H1 (cell line): ENCODE measurements at regions not wholly inside any gene's neighbourhood (a gene's known extent, or its start where the extent isn't known, plus 50 kb on each side); places are given as distances from the start of the nearest gene placed in this dataset.

Source experiments
- CTCF ChIA-PET: fragments of 300-600 bp; sonication (Branson Sonifier 250); formaldehyde crosslinking; loops from one replicate; lab custom pipeline; 2021; ENCODE audit not compliant: partially characterized antibody; lab: Charles Lee
- POLR2A ChIA-PET: fragments of 300-600 bp; sonication (Branson Sonifier 250); formaldehyde crosslinking; loops from one replicate; lab custom pipeline; 2021; ENCODE audit warnings: inconsistent platforms; ENCODE audit not compliant: partially characterized antibody; lab: Charles Lee
- DNase-seq, 2 experiments: peaks; one replicate each; pipeline versions ENCODE4 v3.0.0 to v3.0.0-alpha.2; 2010 to 2022; ENCODE audit warnings: low spot score in 2 of 2, low read depth in 1 of 2, mixed read lengths in 1 of 2
- FAIRE-seq: peaks from 2 replicates; lab custom pipeline; 2011; peaks lifted over from hg19 to GRCh38; lab: Jason Lieb, UNC
- H2AFZ ChIP-seq: 2 replicates; pipeline ENCODE4 v1.8.1; 2012; ENCODE audit warnings: low read length, inconsistent platforms
- H2AK5ac ChIP-seq: 2 replicates; pipeline ENCODE4 v1.6.1; 2013; ENCODE audit warnings: low read depth, low read length
- H2BK120ac ChIP-seq: replicated peaks from 2 replicates; pipeline ENCODE3; 2013; ENCODE audit warnings: low read depth, low read length, inconsistent platforms
- H2BK12ac ChIP-seq: 2 replicates; pipeline ENCODE4 v1.6.1; 2013; ENCODE audit warnings: low read depth, low read length
- H2BK15ac ChIP-seq: 2 replicates; pipeline ENCODE4 v1.6.1; 2013; ENCODE audit warnings: low read length
- H2BK20ac ChIP-seq: 2 replicates; pipeline ENCODE4 v1.6.1; 2013; ENCODE audit warnings: low read length
- H2BK5ac ChIP-seq: 2 replicates; pipeline ENCODE4 v1.6.1; 2013; ENCODE audit warnings: low read depth, low read length
- H3K14ac ChIP-seq: 2 replicates; pipeline ENCODE4 v1.6.1; 2013; ENCODE audit warnings: inconsistent platforms; ENCODE audit not compliant: insufficient read length
- H3K18ac ChIP-seq: 2 replicates; pipeline ENCODE4 v1.6.1; 2013; ENCODE audit warnings: low read length; ENCODE audit errors: extremely low read depth
- H3K23ac ChIP-seq: 2 replicates; pipeline ENCODE4 v1.6.1; 2013; ENCODE audit warnings: inconsistent platforms; ENCODE audit not compliant: insufficient read length
- H3K23me2 ChIP-seq: 2 replicates; pipeline ENCODE4 v1.6.1; 2013; ENCODE audit warnings: low read depth, low read length
- H3K27ac ChIP-seq: 2 replicates; pipeline ENCODE4 v1.6.1; 2011; ENCODE audit warnings: low read depth, low read length, inconsistent platforms
- H3K27me3 ChIP-seq, 4 experiments: replicated peaks in 1 of 4; 1 replicate in 1 of 4; 2 replicates in 3 of 4; pipeline versions ENCODE4 v1.6.1 to v1.8.1; 2011 to 2013; ENCODE audit warnings: low read length in 3 of 4, mild to moderate bottlenecking in 3 of 4, inconsistent platforms in 2 of 4, mixed read lengths in 2 of 4, moderate library complexity in 1 of 4; ENCODE audit not compliant: control insufficient read depth in 3 of 4, insufficient read depth in 3 of 4; ENCODE audit errors: extremely low read depth in 1 of 4
- H3K36me3 ChIP-seq, 4 experiments: 2 replicates each; pipeline versions ENCODE4 v1.6.1 to v1.8.1; 2011 to 2013; ENCODE audit warnings: mild to moderate bottlenecking in 4 of 4, low read length in 3 of 4, moderate library complexity in 2 of 4, control low read depth in 1 of 4, inconsistent platforms in 1 of 4; ENCODE audit not compliant: insufficient read depth in 4 of 4, control insufficient read depth in 2 of 4
- H3K4ac ChIP-seq: replicated peaks from 2 replicates; pipeline ENCODE3; 2013; ENCODE audit warnings: low read length, low read depth, mixed read lengths, inconsistent platforms; ENCODE audit not compliant: insufficient read length
- H3K4me1 ChIP-seq, 4 experiments: replicated peaks in 1 of 4; 1 replicate in 1 of 4; 2 replicates in 3 of 4; pipeline versions ENCODE4 v1.6.1 to v1.8.1; 2011 to 2013; ENCODE audit warnings: low read length in 3 of 4, inconsistent platforms in 2 of 4, mixed read lengths in 1 of 4; ENCODE audit not compliant: insufficient read depth in 4 of 4, control insufficient read depth in 3 of 4
- H3K4me2 ChIP-seq, 2 experiments: 2 replicates each; pipeline versions ENCODE4 v1.6.1 to v1.8.1; 2011 to 2013; ENCODE audit warnings: low read depth in 2 of 2, low read length in 2 of 2, control low read depth in 1 of 2, inconsistent platforms in 1 of 2, mild to moderate bottlenecking in 1 of 2; ENCODE audit not compliant: insufficient read depth in 1 of 2
- H3K4me3 ChIP-seq, 4 experiments: fragments of 200-600, 300-600 bp in 1 of 4; sonication (generic), shearing (Covaris generic), sonication (Bioruptor Twin) in 1 of 4; 2 replicates each; pipeline versions ENCODE4 v1.5.1 to v1.8.1; 2011 to 2016; ENCODE audit warnings: low read length in 4 of 4, low read depth in 3 of 4, control low read depth in 2 of 4, inconsistent platforms in 2 of 4, mild to moderate bottlenecking in 2 of 4, mixed read lengths in 1 of 4, moderate library complexity in 1 of 4; ENCODE audit not compliant: insufficient read depth in 2 of 4; ENCODE audit errors: extremely low read depth in 1 of 4
- H3K56ac ChIP-seq: replicated peaks from 2 replicates; pipeline ENCODE3; 2013; ENCODE audit warnings: low read depth, mild to moderate bottlenecking, mixed read lengths, low read length, inconsistent platforms; ENCODE audit not compliant: insufficient read length
- H3K79me1 ChIP-seq: 2 replicates; pipeline ENCODE4 v1.6.1; 2013; ENCODE audit warnings: low read depth, low read length, control low read depth
- H3K79me2 ChIP-seq, 2 experiments: 2 replicates each; pipeline versions ENCODE4 v1.6.1 to v1.8.1; 2012 to 2013; ENCODE audit warnings: low read length in 2 of 2, mild to moderate bottlenecking in 2 of 2, inconsistent platforms in 1 of 2; ENCODE audit not compliant: insufficient read depth in 2 of 2, control insufficient read depth in 1 of 2
- H3K9ac ChIP-seq, 4 experiments: replicated peaks in 1 of 4; 1 replicate in 1 of 4; 2 replicates in 3 of 4; pipeline versions ENCODE4 v1.6.1 to v1.8.1; 2011 to 2013; ENCODE audit warnings: low read depth in 3 of 4, low read length in 3 of 4, control low read depth in 2 of 4, mild to moderate bottlenecking in 2 of 4, moderate library complexity in 2 of 4, inconsistent platforms in 1 of 4; ENCODE audit errors: extremely low read depth in 1 of 4
- H3K9me3 ChIP-seq, 2 experiments: 2 replicates each; pipeline versions ENCODE4 v1.6.1 to v1.8.1; 2012 to 2013; ENCODE audit warnings: mild to moderate bottlenecking in 2 of 2, moderate library complexity in 2 of 2, control low read depth in 1 of 2, inconsistent platforms in 1 of 2, low read depth in 1 of 2, low read length in 1 of 2, mixed read lengths in 1 of 2; ENCODE audit not compliant: insufficient read depth in 2 of 2
- H4K20me1 ChIP-seq, 2 experiments: replicated peaks in 1 of 2; 2 replicates each; pipeline versions ENCODE3 to v1.8.1; 2011 to 2013; ENCODE audit warnings: inconsistent platforms in 2 of 2, low read length in 2 of 2, mild to moderate bottlenecking in 1 of 2; ENCODE audit not compliant: insufficient read depth in 2 of 2, control insufficient read depth in 1 of 2
- H4K5ac ChIP-seq: 2 replicates; pipeline ENCODE4 v1.6.1; 2013; ENCODE audit warnings: low read length, low read depth, mixed read lengths, inconsistent platforms; ENCODE audit not compliant: insufficient read length
- H4K8ac ChIP-seq: 2 replicates; pipeline ENCODE4 v1.8.0; 2013; ENCODE audit warnings: mild to moderate bottlenecking, moderate library complexity, low read length, inconsistent platforms; ENCODE audit not compliant: insufficient read depth; ENCODE audit errors: extremely low read depth
- H4K91ac ChIP-seq: replicated peaks from 2 replicates; pipeline ENCODE3; 2013; ENCODE audit warnings: low read length, mixed read lengths, inconsistent platforms; ENCODE audit not compliant: insufficient read length
- CTCF ChIP-seq, 3 experiments: IDR thresholded peaks; 1 replicate in 2 of 3; 2 replicates in 1 of 3; pipeline versions ENCODE4 v1.5.1 to v1.6.1; 2011; ENCODE audit warnings: low read length in 3 of 3, mild to moderate bottlenecking in 3 of 3, inconsistent platforms in 2 of 3, low read depth in 1 of 3, moderate library complexity in 1 of 3; ENCODE audit not compliant: insufficient read depth in 1 of 3; ENCODE audit errors: control extremely low read depth in 1 of 3
- EGR1 ChIP-seq: IDR thresholded peaks from 2 replicates; pipeline ENCODE4 v1.6.1; 2011; ENCODE audit warnings: low read depth, low read length, borderline replicate concordance
- EZH2 ChIP-seq: fragments of 200-600 bp; sonication (generic); IDR thresholded peaks from 2 replicates; pipeline ENCODE4 v1.7.1; 2012; ENCODE audit warnings: low read depth, mild to moderate bottlenecking, moderate library complexity, low read length, inconsistent platforms; ENCODE audit not compliant: severe bottlenecking
- GTF2F1 ChIP-seq: IDR thresholded peaks from 2 replicates; pipeline ENCODE4 v1.6.1; 2012; ENCODE audit warnings: low read depth, low read length, improper control_type of control experiment, borderline replicate concordance
- HDAC6 ChIP-seq: IDR thresholded peaks from one replicate; pipeline ENCODE4 v1.7.1; 2012; ENCODE audit warnings: low read depth, mild to moderate bottlenecking, inconsistent platforms, low read length, moderate library complexity
- JUN ChIP-seq: IDR thresholded peaks from 2 replicates; pipeline ENCODE4 v1.6.1; 2011; ENCODE audit warnings: low read depth, mild to moderate bottlenecking, improper control_type of control experiment, low read length
- MAX ChIP-seq: IDR thresholded peaks from 2 replicates; pipeline ENCODE4 v1.6.1; 2012; ENCODE audit warnings: inconsistent platforms
- RFX5 ChIP-seq: IDR thresholded peaks from 2 replicates; pipeline ENCODE4 v1.6.1; 2011; ENCODE audit warnings: low read depth, low read length, improper control_type of control experiment, borderline replicate concordance
- RXRA ChIP-seq: IDR thresholded peaks from 2 replicates; pipeline ENCODE4 v1.6.1; 2011; ENCODE audit warnings: low read depth, mild to moderate bottlenecking, low read length, moderate library complexity; ENCODE audit not compliant: insufficient read depth
- SIRT6 ChIP-seq: IDR thresholded peaks from one replicate; pipeline ENCODE4 v1.7.1; 2012; ENCODE audit warnings: low read length, inconsistent platforms
- SP2 ChIP-seq: IDR thresholded peaks from 2 replicates; pipeline ENCODE4 v1.6.1; 2012; ENCODE audit warnings: mild to moderate bottlenecking, low read length, inconsistent platforms
- SRF ChIP-seq: IDR thresholded peaks from 2 replicates; pipeline ENCODE4 v1.6.1; 2011; ENCODE audit warnings: mild to moderate bottlenecking, low read depth, low read length, moderate library complexity
- YY1 ChIP-seq: IDR thresholded peaks from 2 replicates; pipeline ENCODE4 v1.6.1; 2011; ENCODE audit warnings: low read depth, mild to moderate bottlenecking, low read length
- WGBS, 2 experiments: shearing (Covaris generic) in 1 of 2; methylation state at CpG; one replicate each; pipeline versions ENCODE4 v1.1.6 to v1.1.7; 2013 to 2015; ENCODE audit warnings: low lambda C conversion rate in 2 of 2, mixed read lengths in 2 of 2, inconsistent platforms in 1 of 2, low coverage in 1 of 2, missing lambda C conversion rate in 1 of 2; ENCODE audit not compliant: insufficient replicate concordance in 2 of 2, insufficient coverage in 1 of 2, insufficient read length in 1 of 2; ENCODE audit errors: extremely low coverage in 1 of 2, missing lambda C conversion rate in 1 of 2; 5-methylcytosine and 5-hydroxymethylcytosine counted together

GRCh38 chr2:41026613-41027012, 574.7 kb upstream of the SLC8A1 start:
- Histone ChIP-seq H4K91ac (no peak overlapping the region), H3K4me1 (0 out of 7 replicates have a peak, but pooled peaks cover 0 to 3% (median 0%) of the 10 kb centered on the region in 4 experiments), H2AFZ (no peak overlapping the region), H4K5ac (no peak overlapping the region), H3K9me3 (no peaks in the 10 kb centered on the region), H3K23ac (no peak overlapping the region), H2AK5ac (no peak overlapping the region), H4K8ac (no peak overlapping the region), H3K23me2 (no peaks in the 10 kb centered on the region), H4K20me1 (no peaks in the 10 kb centered on the region), H3K27me3 (no peaks in the 10 kb centered on the region), H3K4me3 (no peak overlapping the region), H3K14ac (no peak overlapping the region), H3K56ac (no peak overlapping the region), H3K9ac (no peak overlapping the region), H3K4me2 (no peak overlapping the region), H3K79me1 (no peaks in the 10 kb centered on the region), H2BK15ac (no peak overlapping the region), H2BK5ac (no peak overlapping the region), H2BK20ac (no peak overlapping the region), H2BK120ac (no peak overlapping the region), H2BK12ac (no peak overlapping the region), H3K79me2 (no peaks in the 10 kb centered on the region), H3K36me3 (no peaks in the 10 kb centered on the region), H3K18ac (no peak overlapping the region), H3K4ac (no peak overlapping the region), H3K27ac (no peak overlapping the region)
- FAIRE-seq (no peak), DNase-seq (no peak)
- ChIA-PET POLR2A (interaction anchor here (0.7 kb wide), 1 partner anchor 52 kb away, joined by 3 read pairs; no protein-coding TSS in a partner anchor), CTCF (interaction anchor here (1.2 to 1.8 kb wide), 2 partner anchors 92 to 371 kb away, joined by 3 read pairs; no protein-coding TSS in a partner anchor)
- 100% methylated on average over 1 of the region's 1 CpG; no CpG with 5 or more reads in 1 of the 2 experiments for WGBS, 2 experiments
- TF ChIP-seq MAX, result no peak
- no peak for TF ChIP-seq SIRT6
- TF ChIP-seq CTCF (IDR thresholded peaks at IDR 0.05; ENCODE audit: control extremely low read depth in 1 of 3, insufficient read depth in 1 of 3, low read depth in 1 of 3, low read length in 3 of 3), result no peak
- TF ChIP-seq RFX5, result no peak
- TF ChIP-seq RXRA, result no peak
- no peak for TF ChIP-seq YY1
- no peak for TF ChIP-seq EGR1
- no peak for TF ChIP-seq JUN
- no peak for TF ChIP-seq SP2
- TF ChIP-seq HDAC6, result no peak
- no peak for TF ChIP-seq GTF2F1
- TF ChIP-seq SRF, result no peak
- no peak for TF ChIP-seq EZH2
